HS-5 (cell line): ENCODE measurements at regions not wholly inside any gene's neighbourhood (a gene's known extent, or its start where the extent isn't known, plus 50 kb on each side); places are given as distances from the start of the nearest gene placed in this dataset.
"Not testable (repeated sequence)": the region's sequence is repeated elsewhere in the genome, so short reads cannot be mapped to it uniquely, and the experiment has no call there.

Source experiments
- DNase-seq: peaks from one replicate; pipeline ENCODE4 v3.0.0-alpha.2; 2012; ENCODE audit warnings: low read depth

DNA sequence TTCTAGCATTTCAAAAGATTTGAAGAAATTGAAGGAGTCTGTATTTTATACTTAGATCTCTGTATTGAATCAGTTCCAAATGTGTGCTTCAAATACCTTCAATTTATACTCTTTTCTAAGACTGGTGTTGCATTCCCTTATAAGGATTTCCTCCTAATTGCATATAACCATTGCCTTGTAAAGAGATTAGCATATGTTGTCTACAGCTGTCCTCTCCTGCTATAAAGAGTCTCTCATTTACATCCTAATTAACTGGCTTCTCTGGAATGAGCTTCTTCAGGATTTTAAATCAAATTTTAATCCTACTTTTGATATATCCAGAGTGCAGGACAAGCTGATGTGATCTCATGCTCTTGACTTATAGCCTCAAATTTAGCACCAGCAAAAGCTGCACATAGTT, 957.3 kb downstream of the XPNPEP1 start:
- DNase-seq: no peak

GRCh38 chr10:108962172-108962571, 961.1 kb downstream of the XPNPEP1 start:
- DNase-seq: no peak

GRCh38 chr10:108957681-108958080, 965.6 kb downstream of the XPNPEP1 start:
- DNase-seq: no peak

DNA sequence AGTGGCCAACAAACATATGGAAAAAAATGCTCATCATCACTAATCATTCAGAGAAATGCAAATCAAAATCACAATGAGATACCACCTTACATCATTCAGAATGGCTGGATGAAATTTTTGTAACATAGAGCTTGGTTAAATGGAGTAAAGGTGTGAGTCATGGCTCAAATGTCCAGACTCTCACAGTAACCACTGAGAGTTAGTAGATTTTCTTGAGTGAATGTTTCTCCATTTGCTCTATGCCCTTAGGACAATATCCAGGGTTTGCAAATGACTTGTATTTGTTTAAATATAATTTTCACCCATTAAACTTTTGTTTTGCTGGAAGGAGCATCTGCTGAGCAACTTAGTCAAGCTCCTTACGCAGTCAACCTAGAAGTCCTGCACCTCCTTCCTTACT, 967.2 kb downstream of the XPNPEP1 start:
- DNase-seq: no peak

- not testable (repeated sequence) for DNase-seq
These were observed 1003.3 kb downstream of the XPNPEP1 start for GRCh38 chr10:108920029-108920428.

- no peak for DNase-seq
These were observed 1010.0 kb downstream of the XPNPEP1 start for GRCh38 chr10:108913300-108913699.

DNA sequence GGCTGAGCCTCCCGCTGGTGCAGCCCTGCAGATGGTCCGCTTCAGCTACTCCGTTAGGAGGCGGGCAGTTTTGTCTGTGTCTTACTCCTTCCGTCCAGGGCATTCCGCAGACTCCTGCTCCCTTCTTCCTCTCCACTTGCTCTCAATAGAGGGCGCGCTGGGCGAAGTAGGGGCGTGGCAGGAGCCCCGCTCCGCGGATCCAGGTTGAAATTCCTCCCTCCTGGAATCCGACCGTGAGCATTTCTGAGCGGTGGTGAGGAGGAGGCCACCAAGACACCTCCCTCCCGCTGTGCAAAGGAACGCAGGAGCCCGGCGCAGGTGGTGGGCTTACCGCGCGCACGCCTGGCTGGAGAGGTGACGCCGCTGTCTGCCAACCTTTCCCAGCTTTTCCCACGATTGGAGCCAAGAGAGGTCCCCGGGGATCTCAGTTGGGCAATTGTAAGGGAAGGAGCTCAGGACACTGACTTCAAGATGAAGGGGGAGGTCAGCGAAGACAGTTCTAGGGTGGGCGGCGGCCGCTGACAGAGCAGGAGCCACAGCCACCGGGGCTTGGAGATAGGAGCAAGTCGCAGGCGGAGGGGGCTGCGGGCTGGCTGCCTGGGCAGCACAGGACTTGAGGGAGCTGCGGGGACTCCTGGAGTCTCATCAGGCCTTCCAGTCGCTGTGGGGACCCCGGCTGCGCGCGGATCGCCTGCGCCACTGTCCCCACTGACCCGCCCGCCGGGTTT, 1011.3 kb downstream of the XPNPEP1 start:
- DNase-seq: peak; percentile 4

GRCh38 chr10:108908096-108908495, 1015.2 kb downstream of the XPNPEP1 start:
- DNase-seq: no peak

DNA sequence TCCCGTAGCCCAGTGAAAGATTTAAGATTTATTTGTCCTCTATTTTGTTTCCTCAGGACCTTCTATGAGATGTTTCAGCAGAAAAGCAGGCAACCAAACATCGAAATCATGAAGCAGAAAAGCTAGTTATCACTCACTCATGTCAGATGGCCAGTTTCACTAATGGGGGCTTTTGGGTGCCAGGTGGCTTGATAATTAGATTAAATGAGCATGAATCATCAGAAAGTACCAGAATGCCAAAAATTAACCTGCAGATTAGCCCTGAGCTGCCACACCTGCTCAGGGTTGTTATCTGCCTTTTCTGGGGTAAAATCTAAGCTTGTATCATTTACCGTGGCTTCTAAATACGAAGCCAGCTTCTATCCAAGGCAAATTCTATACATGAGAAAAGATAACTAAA, 1017.5 kb downstream of the XPNPEP1 start:
- no peak for DNase-seq

- DNase-seq: no peak
These were observed 1018.1 kb downstream of the XPNPEP1 start for GRCh38 chr10:108905171-108905570.

DNA sequence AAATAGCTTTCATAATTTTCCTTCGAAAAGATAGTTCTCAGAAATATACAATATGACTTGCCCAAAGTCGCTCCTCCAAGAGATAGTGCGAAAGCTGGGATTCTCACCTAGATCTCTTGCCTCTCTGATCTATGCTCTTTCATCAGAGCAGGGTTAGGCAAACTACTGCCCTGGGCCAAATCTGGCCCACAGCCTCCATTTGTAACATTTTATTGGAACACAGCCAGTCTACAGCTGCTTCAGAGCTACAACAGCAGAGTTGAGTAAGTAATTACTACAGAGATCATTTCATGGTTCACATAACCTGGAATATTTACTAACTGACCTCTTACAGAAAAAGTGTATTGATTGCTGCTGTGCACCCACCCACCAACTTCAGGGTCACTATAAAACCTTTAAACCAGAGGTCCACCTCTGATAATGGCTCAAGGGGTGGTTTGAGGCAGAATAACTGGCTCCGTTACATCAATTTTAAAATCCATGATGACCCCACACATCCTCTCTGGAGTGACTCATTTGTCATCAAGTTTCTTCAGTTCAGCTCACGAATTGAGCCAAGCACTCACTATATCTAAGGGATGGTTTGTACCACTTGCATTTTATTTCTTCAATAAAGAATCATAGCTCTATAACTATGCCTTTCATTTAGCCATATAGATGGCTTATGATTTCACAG, 1019.0 kb downstream of the XPNPEP1 start:
- DNase-seq: no peak

GRCh38 chr10:108902619-108903285, 1020.6 kb downstream of the XPNPEP1 start:
- no peak for DNase-seq

DNA sequence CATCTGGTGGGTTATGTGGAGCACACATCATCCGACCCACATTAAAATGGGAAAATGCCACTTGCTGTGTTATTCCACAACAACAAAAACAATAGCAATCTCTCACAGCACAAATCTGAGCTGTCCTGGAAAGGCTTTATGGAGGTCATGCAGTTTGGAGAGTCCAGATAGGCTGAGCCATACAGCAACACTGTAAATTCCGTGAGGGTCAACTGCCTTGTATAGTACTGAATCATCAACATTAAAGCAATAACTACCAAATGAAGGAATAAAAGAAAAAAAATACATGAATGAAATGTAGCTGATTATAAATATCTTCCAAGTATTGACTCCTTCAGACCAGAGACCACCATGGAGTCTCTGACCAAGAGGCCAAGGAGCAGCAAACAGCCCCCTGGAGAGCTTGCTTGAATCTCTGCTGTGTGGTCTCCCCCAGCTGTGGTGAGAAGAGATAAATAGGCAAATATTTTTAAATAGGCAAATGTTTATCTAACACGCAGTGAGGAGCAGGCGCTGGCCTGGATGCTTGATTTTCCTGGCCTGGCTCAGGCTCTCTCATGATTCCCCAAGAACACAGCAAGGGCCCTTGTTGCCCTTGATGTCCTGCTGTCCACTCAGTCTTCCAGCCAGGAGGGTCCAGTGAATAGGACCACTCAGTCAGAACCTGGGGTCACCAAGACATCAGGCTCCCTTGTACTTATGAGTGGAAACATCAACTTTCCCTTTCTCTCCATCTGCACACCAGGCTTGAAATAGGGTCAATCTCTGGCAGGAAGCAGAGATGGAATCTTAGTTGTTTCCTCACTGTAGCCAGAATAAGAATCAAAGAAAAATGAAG, 1021.3 kb downstream of the XPNPEP1 start:
- no peak for DNase-seq

GRCh38 chr10:108899670-108900069, 1023.6 kb downstream of the XPNPEP1 start:
- DNase-seq: no peak

GRCh38 chr10:108894402-108895301, 1028.7 kb downstream of the XPNPEP1 start:
- no peak for DNase-seq

- no peak for DNase-seq
These were observed 1046.2 kb downstream of the XPNPEP1 start for GRCh38 chr10:108877095-108877561.

- no peak for DNase-seq
These were observed 1050.5 kb downstream of the XPNPEP1 start for GRCh38 chr10:108872854-108873253.

GRCh38 chr10:108868881-108869280, 1054.4 kb downstream of the XPNPEP1 start:
- DNase-seq: no peak

- DNase-seq: no peak
These were observed 1060.5 kb downstream of the XPNPEP1 start for GRCh38 chr10:108862676-108863350.

DNA sequence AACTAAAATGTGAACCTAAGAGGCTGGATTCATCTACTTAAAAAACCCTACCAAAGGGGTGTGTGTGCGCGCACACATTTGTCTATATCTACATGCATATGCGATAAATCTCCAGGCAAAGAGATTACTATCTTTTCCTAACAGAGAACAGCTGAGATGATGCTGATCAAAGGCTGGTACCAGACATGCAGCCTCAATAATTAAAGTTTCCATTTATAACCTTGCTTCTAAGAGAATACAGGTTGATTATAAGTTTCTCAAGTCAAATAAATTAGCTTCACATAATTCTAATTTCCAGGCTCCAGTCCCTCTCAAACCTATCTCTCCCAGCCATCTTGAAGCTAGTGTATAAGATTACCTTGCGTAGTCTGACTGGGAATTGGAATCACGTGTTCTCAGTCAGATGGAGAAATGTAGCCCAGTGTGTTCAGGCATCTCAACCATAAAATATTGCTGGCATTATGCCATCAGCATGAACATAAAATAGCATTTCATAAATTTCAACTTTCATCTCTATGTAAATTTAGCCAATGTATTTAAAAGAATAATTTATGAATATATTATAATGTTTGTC, 1062.0 kb downstream of the XPNPEP1 start:
- DNase-seq: no peak
